ENCODE measurements at regions not wholly inside any gene's neighbourhood (a gene's known extent, or its start where the extent isn't known, plus 50 kb on each side); places are given as distances from the start of the nearest gene placed in this dataset.
"Not testable (repeated sequence)": the region's sequence is repeated elsewhere in the genome, so short reads cannot be mapped to it uniquely, and the experiment has no call there.

- Histone ChIP-seq H3K36me3 (ENCODE audit: control insufficient read depth, insufficient read depth, low read length) (no peaks in the 10 kb centered on the region), H3K4me3 (replicated peaks; ENCODE audit: low read depth, low read length) (no peak overlapping the region), H3K27me3 (replicated peaks; ENCODE audit: control insufficient read depth, insufficient read depth, low read length) (no peaks in the 10 kb centered on the region)
- TF ChIP-seq, protein P1, sequence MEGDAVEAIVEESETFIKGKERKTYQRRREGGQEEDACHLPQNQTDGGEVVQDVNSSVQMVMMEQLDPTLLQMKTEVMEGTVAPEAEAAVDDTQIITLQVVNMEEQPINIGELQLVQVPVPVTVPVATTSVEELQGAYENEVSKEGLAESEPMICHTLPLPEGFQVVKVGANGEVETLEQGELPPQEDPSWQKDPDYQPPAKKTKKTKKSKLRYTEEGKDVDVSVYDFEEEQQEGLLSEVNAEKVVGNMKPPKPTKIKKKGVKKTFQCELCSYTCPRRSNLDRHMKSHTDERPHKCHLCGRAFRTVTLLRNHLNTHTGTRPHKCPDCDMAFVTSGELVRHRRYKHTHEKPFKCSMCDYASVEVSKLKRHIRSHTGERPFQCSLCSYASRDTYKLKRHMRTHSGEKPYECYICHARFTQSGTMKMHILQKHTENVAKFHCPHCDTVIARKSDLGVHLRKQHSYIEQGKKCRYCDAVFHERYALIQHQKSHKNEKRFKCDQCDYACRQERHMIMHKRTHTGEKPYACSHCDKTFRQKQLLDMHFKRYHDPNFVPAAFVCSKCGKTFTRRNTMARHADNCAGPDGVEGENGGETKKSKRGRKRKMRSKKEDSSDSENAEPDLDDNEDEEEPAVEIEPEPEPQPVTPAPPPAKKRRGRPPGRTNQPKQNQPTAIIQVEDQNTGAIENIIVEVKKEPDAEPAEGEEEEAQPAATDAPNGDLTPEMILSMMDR (IDR thresholded peaks at IDR 0.05; ENCODE audit: insufficient read depth, low read length, poor library complexity, severe bottlenecking) = no peak
- DNase-seq (ENCODE audit: extremely low read depth, insufficient read length) = no peak
Observed at GRCh38 chr13:58682616-58683015, 1051.1 kb downstream of the PCDH17 start.

GRCh38 chr13:58687148-58687547, 1055.6 kb downstream of the PCDH17 start:
- TF ChIP-seq, protein P1 (IDR thresholded peaks at IDR 0.05; ENCODE audit: insufficient read depth, low read length, poor library complexity, severe bottlenecking) = no peak
- H3K4me3 ChIP-seq (replicated peaks; ENCODE audit: low read depth, low read length) = no peak overlapping the region

DNA sequence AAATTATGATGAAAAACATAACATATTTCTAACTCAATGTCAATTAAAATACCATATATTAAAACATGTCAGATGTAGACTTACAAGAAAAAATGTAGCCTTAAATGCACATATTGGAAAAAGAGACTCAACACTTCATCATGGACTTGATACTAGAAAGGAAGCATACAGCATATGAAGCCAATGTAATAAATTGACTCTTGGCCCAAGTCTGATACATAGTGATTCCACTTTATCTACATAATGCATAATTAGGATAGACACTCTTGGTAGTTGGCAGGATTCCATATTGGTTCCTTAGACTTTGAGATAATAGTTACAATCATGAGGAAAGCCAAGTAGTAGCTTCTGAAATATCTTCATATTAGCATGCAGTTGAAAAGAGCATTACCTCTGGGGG, 1067.0 kb downstream of the PCDH17 start:
- TF ChIP-seq, protein P1 (IDR thresholded peaks at IDR 0.05; ENCODE audit: insufficient read depth, low read length, poor library complexity, severe bottlenecking) = no peak
- Histone ChIP-seq H3K27me3 (replicated peaks; ENCODE audit: control insufficient read depth, insufficient read depth, low read length) (no peaks in the 10 kb centered on the region), H3K36me3 (ENCODE audit: control insufficient read depth, insufficient read depth, low read length) (no peaks in the 10 kb centered on the region), H3K4me3 (replicated peaks; ENCODE audit: low read depth, low read length) (no peak overlapping the region)
- no peak for DNase-seq (ENCODE audit: extremely low read depth, insufficient read length)

More at GRCh38 chr13:58687148-58687547, 1055.6 kb downstream of the PCDH17 start:
- DNase-seq (ENCODE audit: extremely low read depth, insufficient read length) = no peak
- Histone ChIP-seq H3K27me3 (replicated peaks; ENCODE audit: control insufficient read depth, insufficient read depth, low read length) (no peaks in the 10 kb centered on the region), H3K36me3 (ENCODE audit: control insufficient read depth, insufficient read depth, low read length) (no peaks in the 10 kb centered on the region)

- TF ChIP-seq, protein P1 (IDR thresholded peaks at IDR 0.05; ENCODE audit: insufficient read depth, low read length, poor library complexity, severe bottlenecking) = no peak
- H3K27me3 ChIP-seq (replicated peaks; ENCODE audit: control insufficient read depth, insufficient read depth, low read length) = no peaks in the 10 kb centered on the region
- no peak overlapping the region for H3K4me3 ChIP-seq (replicated peaks; ENCODE audit: low read depth, low read length)
- no peak for DNase-seq (ENCODE audit: extremely low read depth, insufficient read length)
- no peaks in the 10 kb centered on the region for H3K36me3 ChIP-seq (ENCODE audit: control insufficient read depth, insufficient read depth, low read length)
Observed at GRCh38 chr13:58704953-58705352, 1073.4 kb downstream of the PCDH17 start.

GRCh38 chr13:58706421-58706820, 1074.9 kb downstream of the PCDH17 start:
- no peak overlapping the region for H3K4me3 ChIP-seq (replicated peaks; ENCODE audit: low read depth, low read length)
- no peaks in the 10 kb centered on the region for H3K36me3 ChIP-seq (ENCODE audit: control insufficient read depth, insufficient read depth, low read length)
- no peaks in the 10 kb centered on the region for H3K27me3 ChIP-seq (replicated peaks; ENCODE audit: control insufficient read depth, insufficient read depth, low read length)
- TF ChIP-seq, protein P1 (IDR thresholded peaks at IDR 0.05; ENCODE audit: insufficient read depth, low read length, poor library complexity, severe bottlenecking) = no peak
- no peak for DNase-seq (ENCODE audit: extremely low read depth, insufficient read length)

- TF ChIP-seq, protein P1 (IDR thresholded peaks at IDR 0.05; ENCODE audit: insufficient read depth, low read length, poor library complexity, severe bottlenecking) = no peak
- no peaks in the 10 kb centered on the region for H3K36me3 ChIP-seq (ENCODE audit: control insufficient read depth, insufficient read depth, low read length)
- no peak for DNase-seq (ENCODE audit: extremely low read depth, insufficient read length)
- no peaks in the 10 kb centered on the region for H3K27me3 ChIP-seq (replicated peaks; ENCODE audit: control insufficient read depth, insufficient read depth, low read length)
- H3K4me3 ChIP-seq (replicated peaks; ENCODE audit: low read depth, low read length) = no peak overlapping the region
Observed at GRCh38 chr13:58712191-58712590, 1080.6 kb downstream of the PCDH17 start.

GRCh38 chr13:58714016-58714415, 1082.5 kb downstream of the PCDH17 start:
- not testable (repeated sequence) for H3K27me3 ChIP-seq (replicated peaks; ENCODE audit: control insufficient read depth, insufficient read depth, low read length); H3K4me3 ChIP-seq (replicated peaks; ENCODE audit: low read depth, low read length); DNase-seq (ENCODE audit: extremely low read depth, insufficient read length); H3K36me3 ChIP-seq (ENCODE audit: control insufficient read depth, insufficient read depth, low read length)

Measured in GM06990 (cell line).